Embryonic facial prominence (tissue), 1 donor: ENCODE measurements at regions not wholly inside any gene's neighbourhood (a gene's known extent, or its start where the extent isn't known, plus 50 kb on each side); places are given as distances from the start of the nearest gene placed in this dataset.
"Not testable (repeated sequence)": the region's sequence is repeated elsewhere in the genome, so short reads cannot be mapped to it uniquely, and the experiment has no call there.

ENCODE experiments used
- DNase-seq: peaks from one replicate; pipeline ENCODE4 v3.0.0-alpha.2; 2016; ENCODE audit errors: extremely low spot score

GRCh38 chr4:141458501-141458900, 177.9 kb upstream of the IL15 start:
- no peak for DNase-seq

GRCh38 chr4:141459020-141459419, 177.4 kb upstream of the IL15 start:
- DNase-seq: no peak

GRCh38 chr4:141462361-141462760, 174.0 kb upstream of the IL15 start:
- DNase-seq: no peak

- DNase-seq: no peak
Measured at GRCh38 chr4:141463678-141464077, 172.7 kb upstream of the IL15 start.

GRCh38 chr4:141464366-141464765, 172.0 kb upstream of the IL15 start:
- no peak for DNase-seq

- no peak for DNase-seq
Measured at GRCh38 chr4:141465171-141465570, 171.2 kb upstream of the IL15 start.

- peak; percentile 31 for DNase-seq
Measured at GRCh38 chr4:141467225-141467624, 169.2 kb upstream of the IL15 start.

GRCh38 chr4:141469392-141469791, 167.0 kb upstream of the IL15 start:
- no peak for DNase-seq

- DNase-seq: no peak
Measured at GRCh38 chr4:141473026-141473540, 163.3 kb upstream of the IL15 start.

- no peak for DNase-seq
Measured at GRCh38 chr4:141473952-141474351, 162.4 kb upstream of the IL15 start.

GRCh38 chr4:141480950-141481349, 155.4 kb upstream of the IL15 start:
- no peak for DNase-seq

GRCh38 chr4:141484298-141484697, 152.1 kb upstream of the IL15 start:
- not testable (repeated sequence) for DNase-seq

- no peak for DNase-seq
Measured at GRCh38 chr4:141486375-141486997, 149.9 kb upstream of the IL15 start.

GRCh38 chr4:141497627-141498026, 138.8 kb upstream of the IL15 start:
- DNase-seq: no peak

- DNase-seq: no peak
Measured at GRCh38 chr4:141499261-141499853, 137.0 kb upstream of the IL15 start.

GRCh38 chr4:141501395-141501794, 135.0 kb upstream of the IL15 start:
- DNase-seq: no peak

GRCh38 chr4:141501931-141502330, 134.5 kb upstream of the IL15 start:
- no peak for DNase-seq

GRCh38 chr4:141502755-141503154, 133.6 kb upstream of the IL15 start:
- no peak for DNase-seq

- no peak for DNase-seq
Measured at GRCh38 chr4:141503260-141503659, 133.1 kb upstream of the IL15 start.

GRCh38 chr4:141511055-141511454, 125.3 kb upstream of the IL15 start:
- no peak for DNase-seq

GRCh38 chr4:141513866-141514265, 122.5 kb upstream of the IL15 start:
- no peak for DNase-seq

GRCh38 chr4:141518222-141518621, 118.2 kb upstream of the IL15 start:
- no peak for DNase-seq

GRCh38 chr4:141524116-141524515, 112.3 kb upstream of the IL15 start:
- DNase-seq: no peak

- DNase-seq: no peak
Measured at GRCh38 chr4:141524841-141525240, 111.5 kb upstream of the IL15 start.
